HCT116 (cell line): ENCODE measurements at regions not wholly inside any gene's neighbourhood (a gene's known extent, or its start where the extent isn't known, plus 50 kb on each side); places are given as distances from the start of the nearest gene placed in this dataset.

ENCODE experiments used
- ATAC-seq: fragments of 200-7000 bp; cut with Tn5 transposase; 2 replicates; pipeline ENCODE4 v1.9.1; 2020; ENCODE audit warnings: mild to moderate bottlenecking, moderate library complexity
- BruUV-seq: library from RNA; stranded (reverse); fragments of 400-500 nt; replicated peaks from 2 replicates; lab custom pipeline; 2021; lab: Mats Ljungman, UMichigan
- CTCF ChIA-PET: fragments of 300-600 bp; sonication (Branson Sonifier 250); formaldehyde crosslinking; loops from one replicate; lab custom pipeline; 2021; ENCODE audit warnings: antibody characterized with exemption; lab: Charles Lee
- POLR2A ChIA-PET: fragments of 300-600, 350-600 bp; sonication (Branson Sonifier 250); formaldehyde crosslinking; loops from one replicate; lab custom pipeline; 2021; ENCODE audit warnings: antibody characterized with exemption; lab: Charles Lee
- RAD21 ChIA-PET, 2 experiments: fragments of 300-600 bp; sonication (Branson Sonifier 250); formaldehyde crosslinking; loops; one replicate each; lab custom pipeline; 2023; ENCODE audit warnings: low total read pairs in 2 of 2; ENCODE audit not compliant: uncharacterized antibody in 2 of 2, unreplicated experiment in 2 of 2, low non-redundant PET in 1 of 2; lab: Charles Lee
- DNase-seq: peaks from one replicate; pipeline ENCODE4 v3.0.0-alpha.2; 2010; ENCODE audit warnings: low read depth, low spot score
- H2AFZ ChIP-seq: fragments of 200-600 bp; shearing (Covaris generic), sonication (generic); 2 replicates; pipeline ENCODE4 v1.6.1; 2017; ENCODE audit warnings: low read depth, mixed run types, mixed read lengths, antibody characterized with exemption, low read length; ENCODE audit not compliant: poor library complexity, severe bottlenecking
- H3K27ac ChIP-seq: 2 replicates; pipeline ENCODE4 v1.5.1; 2012; ENCODE audit warnings: low read depth, low read length
- H3K27me3 ChIP-seq: fragments of 200-600 bp; sonication (generic); 2 replicates; pipeline ENCODE4 v1.6.1; 2016; ENCODE audit warnings: mixed run types, low read length, mixed read lengths; ENCODE audit not compliant: insufficient read depth
- H3K36me3 ChIP-seq, 2 experiments: fragments of 200-500 bp in 1 of 2; fragments of 200-600 bp in 1 of 2; sonication (Bioruptor generic) in 1 of 2; sonication (generic) in 1 of 2; 2 replicates each; pipeline versions ENCODE4 v1.5.1 to v1.6.1; 2014 to 2016; ENCODE audit warnings: low read length in 2 of 2, inconsistent platforms in 1 of 2, mixed read lengths in 1 of 2, mixed run types in 1 of 2; ENCODE audit not compliant: insufficient read depth in 2 of 2, control insufficient read depth in 1 of 2
- H3K4me1 ChIP-seq, 2 experiments: fragments of 200-600 bp in 1 of 2; sonication (generic) in 1 of 2; 2 replicates each; pipeline versions ENCODE4 v1.5.1 to v1.6.1; 2012 to 2017; ENCODE audit warnings: low read length in 2 of 2, inconsistent platforms in 1 of 2, mild to moderate bottlenecking in 1 of 2, mixed read lengths in 1 of 2, mixed run types in 1 of 2, moderate library complexity in 1 of 2; ENCODE audit not compliant: insufficient read depth in 2 of 2, control insufficient read depth in 1 of 2
- H3K4me2 ChIP-seq: fragments of 200-600 bp; sonication (generic); 2 replicates; pipeline ENCODE4 v1.6.1; 2017; ENCODE audit warnings: mixed run types, low read length, mixed read lengths
- H3K4me3 ChIP-seq, 2 experiments: fragments of 200-600 bp in 1 of 2; sonication (generic) in 1 of 2; replicated peaks in 1 of 2; 2 replicates each; pipeline ENCODE4 v1.5.1; 2011 to 2016; ENCODE audit warnings: low read length in 2 of 2, control low read depth in 1 of 2, low read depth in 1 of 2, mild to moderate bottlenecking in 1 of 2, mixed read lengths in 1 of 2, mixed run types in 1 of 2
- H3K79me2 ChIP-seq: fragments of 200-600 bp; sonication (generic); 2 replicates; pipeline ENCODE4 v1.6.1; 2017; ENCODE audit warnings: mild to moderate bottlenecking, mixed run types, low read length, moderate library complexity, mixed read lengths; ENCODE audit not compliant: insufficient read depth
- H3K9ac ChIP-seq: fragments of 200-600 bp; sonication (generic); 2 replicates; pipeline ENCODE4 v1.6.1; 2016; ENCODE audit warnings: low read length, mixed read lengths
- H3K9me2 ChIP-seq: fragments of 200-600 bp; sonication (generic), shearing (Covaris generic); 2 replicates; pipeline ENCODE4 v1.6.1; 2017; ENCODE audit warnings: mixed run types, mild to moderate bottlenecking, moderate library complexity; ENCODE audit not compliant: insufficient read depth
- H3K9me3 ChIP-seq, 2 experiments: fragments of 200-500 bp in 1 of 2; fragments of 200-600 bp in 1 of 2; sonication (Bioruptor generic) in 1 of 2; sonication (generic) in 1 of 2; 2 replicates each; pipeline ENCODE4 v1.6.1; 2014 to 2017; ENCODE audit warnings: low read length in 2 of 2, mixed read lengths in 2 of 2, inconsistent platforms in 1 of 2, low read depth in 1 of 2, mild to moderate bottlenecking in 1 of 2, mixed run types in 1 of 2, moderate library complexity in 1 of 2; ENCODE audit not compliant: control insufficient read depth in 1 of 2, insufficient read depth in 1 of 2
- H4K20me1 ChIP-seq: fragments of 200-600 bp; sonication (generic), shearing (Covaris generic); 2 replicates; pipeline ENCODE4 v1.6.1; 2017; ENCODE audit warnings: mixed run types, mild to moderate bottlenecking, moderate library complexity; ENCODE audit not compliant: insufficient read depth
- CTCF ChIP-seq, 3 experiments: fragments of 200-600 bp in 1 of 3; sonication (generic) in 1 of 3; IDR thresholded peaks in 2 of 3; conservative IDR thresholded peaks in 1 of 3; 2 replicates each; pipeline ENCODE4 v1.5.1; 2012 to 2017; ENCODE audit warnings: low read depth in 2 of 3, low read length in 2 of 3, antibody characterized with exemption in 1 of 3, borderline replicate concordance in 1 of 3, control low read depth in 1 of 3, mild to moderate bottlenecking in 1 of 3, mixed read lengths in 1 of 3, mixed run types in 1 of 3, moderate library complexity in 1 of 3; ENCODE audit not compliant: insufficient read depth in 1 of 3
- ELF1 ChIP-seq: IDR thresholded peaks from 2 replicates; pipeline ENCODE4 v1.6.1; 2012; ENCODE audit warnings: low read depth, borderline replicate concordance
- EZH2 ChIP-seq: fragments of 200-600 bp; sonication (generic); IDR thresholded peaks from 2 replicates; pipeline ENCODE4 v1.6.1; 2017; ENCODE audit warnings: antibody characterized with exemption, mixed run types
- EZH2phosphoT487 ChIP-seq: fragments of 200-600 bp; IDR thresholded peaks from 2 replicates; pipeline ENCODE4 v1.6.1; 2018; ENCODE audit warnings: antibody characterized with exemption, borderline replicate concordance
- JUND ChIP-seq: IDR thresholded peaks from 2 replicates; pipeline ENCODE4 v1.6.1; 2012
- MAX ChIP-seq: IDR thresholded peaks from 2 replicates; pipeline ENCODE4 v1.6.1; 2012
- POLR2A ChIP-seq: IDR thresholded peaks from 2 replicates; pipeline ENCODE4 v1.7.0; 2011; ENCODE audit warnings: borderline replicate concordance; ENCODE audit not compliant: insufficient read depth, insufficient read length; ENCODE audit errors: extremely low read depth
- SRF ChIP-seq: IDR thresholded peaks from 2 replicates; pipeline ENCODE4 v1.6.1; 2012; ENCODE audit warnings: low read depth
- ZFX ChIP-seq: fragments of 450-650 bp; IDR thresholded peaks from 2 replicates; pipeline ENCODE4 v1.6.1; 2017
- intact Hi-C: fragments of 100-400 bp; cut with micrococcal nuclease; formaldehyde crosslinking; loops from 2 replicates; pipeline ENCODE4 v1.10.0; 2022
- TF ChIP-seq, protein P1 (sequence below): IDR thresholded peaks from 2 replicates; pipeline ENCODE4 v1.6.1; 2011; ENCODE audit warnings: mild to moderate bottlenecking, low read length, moderate library complexity; ENCODE audit not compliant: insufficient replicate concordance; ENCODE audit errors: extremely low read depth

GRCh38 chr10:121678631-121679174 is 80.5 kb upstream of the FGFR2 start:
- Histone ChIP-seq H2AFZ (no peak overlapping the region), H3K4me1 (no peaks in the 10 kb centered on the region), H3K9ac (no peak overlapping the region), H4K20me1 (no peaks in the 10 kb centered on the region), H3K27me3 (peaks cover 22% of the 10 kb centered on the region; the same call in 1 of the 2 replicates), H3K27ac (no peak overlapping the region), H3K36me3 (no peaks in the 10 kb centered on the region), H3K4me3 (no peak overlapping the region), H3K79me2 (no peaks in the 10 kb centered on the region), H3K9me3 (no peaks in the 10 kb centered on the region), H3K4me2 (no peak overlapping the region), H3K9me2 (no peaks in the 10 kb centered on the region)
- RAD21 ChIA-PET, result no interaction called here
- CTCF ChIA-PET, result no interaction called here
- no peak for DNase-seq
- intact Hi-C loops, result no loop called here
- ATAC-seq, result no peak
- TF ChIP-seq JUND, result no peak
- TF ChIP-seq MAX, result no peak
- no peak for TF ChIP-seq ELF1
- TF ChIP-seq SRF, result no peak
- TF ChIP-seq EZH2phosphoT487, result no peak
- TF ChIP-seq EZH2, result no peak
- POLR2A ChIA-PET, result no interaction called here
- no TSS peak for BruUV-seq

- Histone ChIP-seq H4K20me1 (no peaks in the 10 kb centered on the region), H3K27me3 (peaks cover 22% of the 10 kb centered on the region; the same call in 1 of the 2 replicates), H3K9me2 (no peaks in the 10 kb centered on the region), H3K79me2 (no peaks in the 10 kb centered on the region), H3K9ac (no peak overlapping the region), H3K9me3 (no peaks in the 10 kb centered on the region), H3K36me3 (no peaks in the 10 kb centered on the region), H3K4me3 (no peak overlapping the region), H3K4me1 (no peaks in the 10 kb centered on the region), H3K27ac (no peak overlapping the region), H2AFZ (no peak overlapping the region), H3K4me2 (no peak overlapping the region)
- TF ChIP-seq CTCF (IDR thresholded peaks at IDR 0.05 in 2 of 3, conservative IDR thresholded peaks at IDR 0.05 in 1 of 3; ENCODE audit: borderline replicate concordance in 1 of 3, insufficient read depth in 1 of 3, low read depth in 2 of 3, low read length in 2 of 3), result no peak
- no peak for TF ChIP-seq POLR2A
- TF ChIP-seq, protein P1, sequence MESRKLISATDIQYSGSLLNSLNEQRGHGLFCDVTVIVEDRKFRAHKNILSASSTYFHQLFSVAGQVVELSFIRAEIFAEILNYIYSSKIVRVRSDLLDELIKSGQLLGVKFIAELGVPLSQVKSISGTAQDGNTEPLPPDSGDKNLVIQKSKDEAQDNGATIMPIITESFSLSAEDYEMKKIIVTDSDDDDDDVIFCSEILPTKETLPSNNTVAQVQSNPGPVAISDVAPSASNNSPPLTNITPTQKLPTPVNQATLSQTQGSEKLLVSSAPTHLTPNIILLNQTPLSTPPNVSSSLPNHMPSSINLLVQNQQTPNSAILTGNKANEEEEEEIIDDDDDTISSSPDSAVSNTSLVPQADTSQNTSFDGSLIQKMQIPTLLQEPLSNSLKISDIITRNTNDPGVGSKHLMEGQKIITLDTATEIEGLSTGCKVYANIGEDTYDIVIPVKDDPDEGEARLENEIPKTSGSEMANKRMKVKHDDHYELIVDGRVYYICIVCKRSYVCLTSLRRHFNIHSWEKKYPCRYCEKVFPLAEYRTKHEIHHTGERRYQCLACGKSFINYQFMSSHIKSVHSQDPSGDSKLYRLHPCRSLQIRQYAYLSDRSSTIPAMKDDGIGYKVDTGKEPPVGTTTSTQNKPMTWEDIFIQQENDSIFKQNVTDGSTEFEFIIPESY, result no peak
- no peak for TF ChIP-seq EZH2
- TF ChIP-seq ZFX, result no peak
- no TSS peak for BruUV-seq
- DNase-seq (no peak), ATAC-seq (no peak)
- POLR2A ChIA-PET, result no interaction called here
- intact Hi-C loops, result no loop called here
- CTCF ChIA-PET, result no interaction called here
- RAD21 ChIA-PET, result no interaction called here
Observed at GRCh38 chr10:121677880-121678279, 79.6 kb upstream of the FGFR2 start.
